HG03460 (cell line): ENCODE measurements at regions not wholly inside any gene's neighbourhood (a gene's known extent, or its start where the extent isn't known, plus 50 kb on each side); places are given as distances from the start of the nearest gene placed in this dataset.
"Not testable (repeated sequence)": the region's sequence is repeated elsewhere in the genome, so short reads cannot be mapped to it uniquely, and the experiment has no call there.

ENCODE experiments used
- ATAC-seq: cut with Tn5 transposase; IDR thresholded peaks from one replicate; pipeline ENCODE4 v1.9.1; 2021; ENCODE audit not compliant: unreplicated experiment

DNA sequence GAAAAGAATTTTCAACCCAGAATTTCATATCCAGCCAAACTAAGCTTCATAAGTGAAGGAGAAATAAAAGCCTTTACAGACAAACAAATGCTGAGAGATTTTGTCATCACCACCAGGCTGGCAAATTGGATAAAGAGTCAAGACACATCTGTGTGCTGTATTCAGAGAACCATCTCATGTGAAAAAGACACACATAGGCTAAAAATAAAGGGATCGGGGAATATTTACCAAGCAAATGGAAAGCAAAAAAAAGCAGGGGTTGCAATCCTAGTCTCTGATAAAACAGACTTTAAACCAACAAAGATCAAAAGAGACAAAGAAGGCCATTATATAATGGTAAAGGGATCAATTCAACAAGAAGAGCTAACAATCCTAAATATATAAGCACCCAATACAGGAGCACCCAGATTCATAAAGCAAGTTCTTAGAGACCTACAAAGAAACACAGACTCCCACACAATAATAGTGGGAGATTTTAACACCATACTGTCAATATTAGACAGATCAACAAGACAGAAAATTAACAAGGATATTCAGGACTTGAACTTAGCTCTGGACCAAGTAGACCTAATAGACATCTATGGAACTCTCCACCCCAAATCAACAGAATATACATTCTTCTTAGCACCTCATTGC lies 55.9 kb upstream of the ACSM6 start:
- ATAC-seq = not testable (repeated sequence)

DNA sequence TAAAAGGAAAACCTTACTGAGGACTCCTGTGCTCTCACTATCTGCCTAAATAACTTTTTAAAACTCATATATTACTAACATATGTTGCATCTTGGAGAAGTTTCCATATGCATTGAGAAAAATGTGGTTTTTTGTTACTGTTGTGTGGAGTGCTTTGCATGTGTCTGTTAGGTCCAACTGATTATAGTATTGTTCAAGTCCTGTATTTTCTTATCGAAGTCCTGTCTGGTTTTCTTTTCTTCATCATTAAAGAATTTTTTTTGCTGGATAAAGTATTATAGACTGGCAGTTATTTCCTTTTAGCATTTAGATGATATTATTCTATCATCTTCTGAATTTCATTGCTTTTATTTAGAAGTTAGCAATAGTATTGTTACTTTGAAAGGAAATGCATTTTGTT lies 59.5 kb upstream of the ACSM6 start:
- no peak for ATAC-seq

- ATAC-seq = no peak
These were observed 60.0 kb upstream of the ACSM6 start for GRCh38 chr10:95133997-95134396.

- ATAC-seq = peak; percentile 84
These were observed 60.9 kb upstream of the ACSM6 start for GRCh38 chr10:95133016-95133752.

DNA sequence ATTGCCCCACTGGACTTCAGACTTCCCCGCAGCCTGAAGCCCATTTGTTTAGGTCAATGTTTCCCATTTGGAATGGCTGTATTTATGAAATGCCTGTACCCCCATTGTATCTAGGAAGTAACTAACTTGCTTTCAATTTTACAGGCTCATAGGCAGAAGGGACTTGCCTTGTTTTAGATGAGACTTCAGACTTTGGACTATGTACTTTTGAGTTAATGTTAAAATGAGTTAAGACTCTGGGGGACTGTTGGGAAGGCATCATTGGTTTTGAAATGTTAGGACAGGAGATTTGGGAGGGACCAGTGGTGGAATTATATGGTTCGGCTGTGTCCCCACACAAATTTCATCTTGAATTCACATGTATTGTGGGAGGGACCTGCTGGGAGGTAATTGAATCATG lies 61.1 kb upstream of the CYP2C8 start:
- not testable (repeated sequence) for ATAC-seq

- ATAC-seq = no peak
These were observed 56.3 kb upstream of the CYP2C8 start for GRCh38 chr10:95125582-95125981.

- no peak for ATAC-seq
These were observed 53.4 kb upstream of the CYP2C8 start for GRCh38 chr10:95122736-95123135.

- no peak for ATAC-seq
These were observed 52.6 kb upstream of the CYP2C8 start for GRCh38 chr10:95121904-95122303.
